GM23338 (cell line): ENCODE measurements at regions not wholly inside any gene's neighbourhood (a gene's known extent, or its start where the extent isn't known, plus 50 kb on each side); places are given as distances from the start of the nearest gene placed in this dataset.

Experiments
- ATAC-seq: fragments of 200-7000 bp; cut with Tn5 transposase; 3 replicates; pipeline ENCODE4 v1.9.1; 2020
- DNase-seq: peaks from one replicate; pipeline ENCODE4 v3.0.0-alpha.2; 2015; ENCODE audit warnings: low spot score
- H2AFZ ChIP-seq: fragments of 200-600 bp; sonication (generic); 2 replicates; pipeline ENCODE4 v1.8.0; 2016; ENCODE audit warnings: antibody characterized with exemption, mild to moderate bottlenecking, moderate library complexity
- H3F3A ChIP-seq: fragments of 200-600 bp; sonication (generic); replicated peaks from 2 replicates; pipeline ENCODE4 v1.8.0; 2017; ENCODE audit warnings: antibody characterized with exemption, mixed run types, low read depth
- H3K27ac ChIP-seq: fragments of 200-600 bp; sonication (generic); 2 replicates; pipeline ENCODE4 v1.6.1; 2016; ENCODE audit warnings: low read depth
- H3K27me3 ChIP-seq: fragments of 200-600 bp; sonication (generic); 2 replicates; pipeline ENCODE4 v1.8.0; 2016; ENCODE audit warnings: mild to moderate bottlenecking, mixed run types, moderate library complexity; ENCODE audit not compliant: insufficient read depth
- H3K36me3 ChIP-seq: fragments of 200-600 bp; sonication (generic); 2 replicates; pipeline ENCODE4 v1.8.0; 2016; ENCODE audit warnings: mild to moderate bottlenecking; ENCODE audit not compliant: insufficient read depth
- H3K4me1 ChIP-seq: fragments of 200-600 bp; sonication (generic); 2 replicates; pipeline ENCODE4 v1.8.0; 2016; ENCODE audit warnings: mild to moderate bottlenecking, moderate library complexity; ENCODE audit not compliant: insufficient read depth
- H3K4me2 ChIP-seq: fragments of 200-600 bp; sonication (generic); 2 replicates; pipeline ENCODE4 v1.7.1; 2017; ENCODE audit warnings: mixed run types
- H3K4me3 ChIP-seq: fragments of 200-600 bp; sonication (generic); 2 replicates; pipeline ENCODE4 v1.6.1; 2016; ENCODE audit warnings: mixed run types
- H3K79me2 ChIP-seq: fragments of 200-600 bp; sonication (generic); replicated peaks from 2 replicates; pipeline ENCODE4 v1.8.0; 2017; ENCODE audit warnings: mild to moderate bottlenecking; ENCODE audit not compliant: insufficient read depth
- H3K9me2 ChIP-seq: fragments of 200-600 bp; sonication (generic); 2 replicates; pipeline ENCODE4 v1.8.0; 2017; ENCODE audit not compliant: insufficient read depth
- H4K20me1 ChIP-seq: fragments of 200-600 bp; sonication (generic); replicated peaks from 2 replicates; pipeline ENCODE4 v1.8.0; 2017; ENCODE audit warnings: mild to moderate bottlenecking; ENCODE audit not compliant: insufficient read depth
- H3K27ac Mint-ChIP-seq: 2 replicates; pipeline ENCODE4 v1.8.0; 2020; ENCODE audit warnings: inconsistent platforms, mild to moderate bottlenecking, moderate library complexity, mixed read lengths
- H3K27me3 Mint-ChIP-seq: 3 replicates; pipeline ENCODE4 v1.8.0; 2022; ENCODE audit warnings: low read depth, mild to moderate bottlenecking, moderate library complexity, mixed read lengths, inconsistent platforms; ENCODE audit not compliant: insufficient read depth, poor library complexity
- H3K36me3 Mint-ChIP-seq: 3 replicates; pipeline ENCODE4 v1.8.0; 2021; ENCODE audit warnings: low read depth, mild to moderate bottlenecking, inconsistent platforms, moderate library complexity, mixed read lengths
- H3K4me1 Mint-ChIP-seq: 3 replicates; pipeline ENCODE4 v1.8.0; 2020; ENCODE audit warnings: mild to moderate bottlenecking, inconsistent platforms, mixed read lengths
- H3K4me3 Mint-ChIP-seq: 3 replicates; pipeline ENCODE4 v1.8.0; 2021; ENCODE audit warnings: moderate library complexity, mild to moderate bottlenecking, inconsistent platforms, mixed read lengths
- H3K9me3 Mint-ChIP-seq: 3 replicates; pipeline ENCODE4 v1.8.0; 2020; ENCODE audit warnings: moderate library complexity, mild to moderate bottlenecking, inconsistent platforms, mixed read lengths
- CTCF ChIP-seq, 2 experiments: fragments of 200-600 bp in 1 of 2; sonication (generic) in 1 of 2; conservative IDR thresholded peaks; 2 replicates each; pipeline versions ENCODE4 v1.5.1 to v1.6.1; 2016 to 2017; ENCODE audit warnings: antibody characterized with exemption in 2 of 2, low read depth in 2 of 2, mild to moderate bottlenecking in 2 of 2, moderate library complexity in 1 of 2
- ETS1 ChIP-seq: IDR thresholded peaks from 2 replicates; pipeline ENCODE4 v1.6.1; 2016; ENCODE audit warnings: antibody characterized with exemption
- NANOG ChIP-seq: IDR thresholded peaks from 2 replicates; pipeline ENCODE4 v1.6.1; 2016; ENCODE audit warnings: antibody characterized with exemption, borderline replicate concordance
- POLR2AphosphoS5 ChIP-seq: IDR thresholded peaks from 2 replicates; pipeline ENCODE4 v1.6.1; 2016; ENCODE audit warnings: antibody characterized with exemption, low read depth
- STAT1 ChIP-seq: IDR thresholded peaks from one replicate; pipeline ENCODE4 v1.6.1; 2016; ENCODE audit warnings: antibody characterized with exemption; ENCODE audit not compliant: unreplicated experiment
- ZNF114 ChIP-seq: fragments of 250-450 bp; sonication (Bioruptor Pico); IDR thresholded peaks from 2 replicates; pipeline ENCODE4 v1.5.0; 2020; ENCODE audit warnings: mild to moderate bottlenecking, moderate library complexity
- ZNF331 ChIP-seq: fragments of 250-450 bp; sonication (Bioruptor Pico); IDR thresholded peaks from 2 replicates; pipeline ENCODE4 v1.5.0; 2020; ENCODE audit warnings: low read depth, mild to moderate bottlenecking, moderate library complexity
- ZNF462 ChIP-seq: fragments of 250-450 bp; sonication (Bioruptor Pico); IDR thresholded peaks from 2 replicates; pipeline ENCODE4 v1.5.0; 2020; ENCODE audit warnings: mild to moderate bottlenecking, moderate library complexity

GRCh38 chr12:91675401-91675800 lies 470.2 kb downstream of the BTG1 start:
- no peak overlapping the region for H2AFZ ChIP-seq
- no peaks in the 10 kb centered on the region for H3K4me1 ChIP-seq
- no peaks in the 10 kb centered on the region for H3K9me2 ChIP-seq
- no peak overlapping the region for H3K27ac Mint-ChIP-seq
- no peaks in the 10 kb centered on the region for H3F3A ChIP-seq
- H3K27me3 Mint-ChIP-seq, result no peaks in the 10 kb centered on the region
- H3K79me2 ChIP-seq, result no peaks in the 10 kb centered on the region
- no peaks in the 10 kb centered on the region for H3K27me3 ChIP-seq
- H3K4me3 Mint-ChIP-seq, result no peak overlapping the region
- no peaks in the 10 kb centered on the region for H3K4me1 Mint-ChIP-seq
- no peak overlapping the region for H3K4me3 ChIP-seq
- no peak overlapping the region for H3K27ac ChIP-seq
- H3K36me3 ChIP-seq, result no peaks in the 10 kb centered on the region
- no peaks in the 10 kb centered on the region for H3K9me3 Mint-ChIP-seq
- ATAC-seq (no peak), DNase-seq (no peak)
- H3K4me2 ChIP-seq, result no peak overlapping the region
- no peaks in the 10 kb centered on the region for H3K36me3 Mint-ChIP-seq
- no peaks in the 10 kb centered on the region for H4K20me1 ChIP-seq
- TF ChIP-seq ETS1, result no peak
- no peak for TF ChIP-seq STAT1
- TF ChIP-seq POLR2AphosphoS5, result no peak
- TF ChIP-seq ZNF462 (CRISPR knock-in tag), result no peak
- TF ChIP-seq ZNF331 (CRISPR knock-in tag), result no peak
- TF ChIP-seq CTCF (conservative IDR thresholded peaks at IDR 0.05; ENCODE audit: low read depth in 2 of 2), result no peak
- no peak for TF ChIP-seq NANOG
- no peak for TF ChIP-seq ZNF114
